ENCODE measurements at regions not wholly inside any gene's neighbourhood (a gene's known extent, or its start where the extent isn't known, plus 50 kb on each side); places are given as distances from the start of the nearest gene placed in this dataset.

- TF ChIP-seq CTCF (conservative IDR thresholded peaks at IDR 0.05; ENCODE audit: low read depth, low read length) (no peak), EZH2 (IDR thresholded peaks at IDR 0.05; ENCODE audit: borderline replicate concordance, low read depth, low read length, poor library complexity, severe bottlenecking) (no peak)
These were observed 289.8 kb upstream of the STS start for GRCh38 chrX:6857749-6858148.
